GM18498 (cell line): ENCODE measurements at regions not wholly inside any gene's neighbourhood (a gene's known extent, or its start where the extent isn't known, plus 50 kb on each side); places are given as distances from the start of the nearest gene placed in this dataset.

Experiments used
- ATAC-seq: cut with Tn5 transposase; IDR thresholded peaks from one replicate; pipeline ENCODE4 v1.9.1; 2021; ENCODE audit warnings: mild to moderate bottlenecking, moderate library complexity; ENCODE audit not compliant: unreplicated experiment

DNA sequence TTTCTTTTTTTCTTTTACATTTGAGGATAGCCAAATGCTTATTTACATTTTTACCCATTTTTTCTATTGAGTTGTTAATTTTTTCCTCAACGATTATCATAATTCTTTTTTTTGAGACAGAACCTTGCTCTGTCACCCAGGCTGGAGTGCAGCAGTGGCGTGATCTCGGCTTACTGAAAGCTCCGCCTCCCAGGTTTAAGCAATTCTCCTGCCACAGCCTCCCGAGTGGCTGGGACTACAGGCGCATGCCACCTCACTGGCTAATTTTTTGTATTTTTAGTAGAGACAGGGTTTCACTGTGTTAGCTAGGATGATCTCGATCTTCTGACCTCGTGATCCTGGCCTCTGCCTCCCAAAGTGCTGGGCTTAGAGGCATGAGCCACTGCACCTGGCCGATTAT, 208.7 kb downstream of the LIG4 start:
- no peak for ATAC-seq

DNA sequence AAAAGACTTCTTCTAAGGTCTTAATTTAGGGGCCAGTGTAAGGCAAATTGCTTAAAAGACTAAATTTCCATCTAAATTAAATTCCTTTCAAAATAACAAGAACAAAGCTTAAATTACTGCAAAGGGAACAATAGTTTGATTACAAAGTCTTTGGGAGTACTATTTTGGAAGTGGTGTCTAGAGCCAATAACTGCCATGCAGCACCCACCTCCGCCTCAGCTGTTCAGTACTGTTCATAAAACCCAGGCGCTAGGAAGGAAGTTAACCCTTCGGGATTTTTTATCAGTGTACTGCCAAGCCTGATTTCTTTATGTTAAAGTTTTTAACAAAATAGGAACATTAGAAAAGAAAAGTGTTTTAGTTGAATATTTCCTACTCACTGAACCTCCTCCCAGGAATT, 210.1 kb downstream of the LIG4 start:
- ATAC-seq, result no peak

DNA sequence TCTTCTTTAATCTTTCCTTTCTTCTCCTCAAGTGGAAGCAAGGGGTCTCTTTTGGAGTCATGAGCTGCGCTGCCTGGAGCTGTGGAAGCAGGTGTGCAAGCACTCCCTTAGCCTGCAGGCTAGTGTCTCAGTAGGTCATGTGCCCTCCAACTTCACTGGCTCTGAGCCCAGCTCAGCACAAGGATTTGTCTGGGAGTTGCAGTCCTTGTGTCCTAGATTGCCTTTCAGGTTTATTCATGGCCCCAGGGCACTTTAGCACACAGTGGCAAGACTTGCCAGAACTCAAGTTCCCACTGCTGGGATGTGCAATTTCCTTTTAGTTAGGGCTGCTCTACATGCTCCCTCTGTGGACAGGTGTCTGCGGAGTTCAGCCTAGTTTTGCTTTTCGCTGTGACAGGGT, 211.7 kb downstream of the LIG4 start:
- no peak for ATAC-seq

DNA sequence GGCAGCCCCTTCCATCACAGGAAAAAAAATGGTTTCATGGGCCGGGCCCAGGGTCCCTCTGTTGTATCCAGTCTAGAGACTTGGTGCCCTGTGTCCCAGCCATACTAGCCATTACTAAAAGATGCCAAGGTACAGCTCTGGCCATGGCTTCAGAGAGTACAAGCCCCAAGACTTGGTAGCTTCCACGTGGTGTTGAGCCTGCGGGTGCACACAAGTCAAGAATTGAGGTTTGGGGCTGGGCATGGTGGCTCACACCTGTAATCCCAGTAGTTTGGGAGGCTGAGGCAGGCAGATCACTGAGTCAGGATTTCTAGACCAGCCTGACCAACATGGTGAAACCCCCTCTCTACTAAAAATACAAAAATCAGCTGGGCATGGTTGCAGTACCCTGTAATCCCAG, 214.3 kb downstream of the LIG4 start:
- no peak for ATAC-seq

DNA sequence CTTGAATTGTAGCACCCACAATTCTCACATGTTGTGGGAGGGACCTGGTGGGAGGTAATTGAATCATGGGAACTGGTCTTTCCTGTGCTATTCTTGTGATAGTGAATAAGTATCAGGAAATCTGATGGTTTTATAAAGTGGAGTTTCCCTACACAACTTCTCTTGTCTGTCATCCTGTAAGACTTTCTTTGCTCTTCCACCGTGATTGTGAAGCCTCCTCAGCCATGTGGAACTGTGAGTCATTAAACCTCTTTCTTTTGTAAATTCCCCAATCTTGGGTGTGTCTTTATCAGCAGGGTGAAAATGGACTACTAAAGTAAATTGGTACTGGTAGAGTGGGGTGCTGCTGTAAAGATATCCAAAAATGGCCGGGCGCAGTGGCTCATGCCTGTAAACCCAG, 215.6 kb downstream of the LIG4 start:
- no peak for ATAC-seq

DNA sequence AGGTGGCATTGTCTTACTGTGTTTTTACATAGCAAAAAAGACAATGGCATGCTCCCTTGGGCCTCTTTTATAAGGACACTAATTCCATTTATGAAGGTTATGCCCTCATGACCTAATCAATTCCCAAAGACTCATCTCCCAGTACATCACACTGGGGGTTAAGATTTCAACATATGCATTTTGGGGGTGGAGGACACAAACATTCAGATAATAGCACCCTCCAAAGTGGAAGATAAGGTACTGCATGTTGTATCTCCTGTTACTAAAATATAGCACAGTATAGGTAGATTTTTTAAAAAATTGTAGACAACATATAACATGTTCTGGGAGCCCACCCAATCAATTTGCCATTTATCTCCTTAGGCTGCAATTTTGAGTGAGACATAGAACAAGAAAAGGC, 221.2 kb downstream of the LIG4 start:
- ATAC-seq, result no peak

DNA sequence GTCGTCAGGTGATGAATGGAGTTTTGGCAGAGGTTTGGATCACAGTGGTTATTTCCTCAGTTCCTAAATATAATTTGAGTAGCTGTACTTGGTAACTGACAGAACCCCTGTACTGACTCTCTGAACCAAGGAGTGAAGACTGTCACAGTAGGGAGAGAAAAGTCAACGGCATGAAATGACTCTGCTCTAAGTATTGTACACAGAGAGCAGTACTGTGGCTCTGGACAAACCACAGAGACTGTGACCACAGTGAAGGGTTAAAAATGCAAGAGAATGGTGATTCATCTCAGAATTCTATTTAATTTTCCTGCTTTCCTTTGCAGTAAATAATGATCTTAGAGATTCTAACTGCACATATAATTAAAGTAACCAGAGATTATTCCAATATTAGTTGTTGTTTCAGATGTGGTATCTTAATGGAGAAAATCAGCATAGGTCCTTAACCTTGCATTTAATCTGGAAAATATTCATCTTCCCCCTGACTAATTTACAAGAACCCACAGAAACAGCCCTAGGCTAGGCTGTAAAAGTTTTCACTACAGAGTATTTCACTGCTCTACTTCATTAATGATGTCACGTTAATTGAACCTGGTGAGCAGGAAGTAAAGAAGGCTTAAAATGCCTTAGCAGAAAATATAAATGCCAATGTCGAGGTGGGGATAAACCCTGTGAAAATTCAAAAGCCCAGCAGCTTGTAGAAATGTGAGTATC, 221.9 kb downstream of the LIG4 start:
- ATAC-seq, result peak; percentile 51

DNA sequence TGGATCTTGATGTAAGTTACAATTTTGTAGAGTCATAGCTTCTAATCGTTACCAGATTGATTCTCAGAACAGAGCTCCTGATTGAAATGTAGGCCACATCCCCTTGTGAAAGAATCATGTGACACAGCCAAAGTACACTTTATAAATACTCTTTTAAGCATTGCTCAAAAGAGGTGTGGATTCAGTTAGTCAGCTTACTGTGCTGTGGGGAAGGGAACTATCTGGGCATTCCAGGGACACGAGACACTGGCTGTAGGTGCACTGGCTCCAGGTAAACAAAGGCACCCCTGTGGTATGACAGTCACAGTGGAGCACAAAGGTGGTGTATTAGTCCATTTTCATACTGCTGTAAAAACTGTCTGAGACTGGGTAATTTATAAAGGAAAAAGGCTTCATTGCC, 222.8 kb downstream of the LIG4 start:
- no peak for ATAC-seq

DNA sequence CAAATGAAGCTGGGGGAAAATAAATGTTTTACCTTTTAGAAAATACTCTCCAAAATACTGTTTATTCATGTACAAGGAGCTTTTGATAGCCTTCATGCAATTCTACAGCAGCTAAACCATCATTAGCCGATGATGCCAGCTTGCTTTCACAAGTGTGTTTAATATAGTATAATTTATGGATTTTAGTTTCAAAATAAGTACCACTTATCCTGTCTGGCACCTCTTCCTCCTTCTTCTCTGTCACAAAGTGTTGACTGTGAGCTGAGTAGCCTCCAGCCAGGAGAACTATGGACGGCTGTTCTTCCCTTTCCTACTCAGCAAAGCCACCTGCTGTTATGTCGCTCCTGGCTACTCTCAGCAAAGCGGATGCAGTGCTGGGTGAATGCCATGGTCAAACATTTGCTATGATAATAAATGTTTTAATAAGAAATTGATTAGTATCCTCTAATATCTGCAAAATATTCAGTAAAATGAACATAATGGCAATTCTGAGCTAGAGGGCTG, 238.2 kb downstream of the LIG4 start:
- no peak for ATAC-seq

DNA sequence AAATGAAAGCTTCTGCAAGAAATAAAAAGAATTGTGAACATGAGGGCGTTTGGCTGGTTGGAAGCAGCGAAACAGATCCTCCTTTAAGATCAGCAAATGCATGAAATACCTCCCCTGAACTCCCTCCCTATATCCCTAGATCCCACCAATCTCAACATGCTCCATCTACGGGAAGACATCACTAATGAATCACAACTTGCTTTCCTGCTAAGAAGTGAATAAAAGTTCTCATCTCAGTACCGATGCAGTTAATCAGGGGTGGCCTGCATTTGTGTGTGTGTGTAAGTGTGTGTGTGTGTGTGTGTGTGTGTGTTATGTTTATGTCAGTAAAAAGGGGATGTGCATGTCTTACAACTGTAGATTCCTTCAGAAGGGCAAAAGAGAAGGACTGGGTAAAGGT, 238.7 kb downstream of the LIG4 start:
- ATAC-seq, result no peak

DNA sequence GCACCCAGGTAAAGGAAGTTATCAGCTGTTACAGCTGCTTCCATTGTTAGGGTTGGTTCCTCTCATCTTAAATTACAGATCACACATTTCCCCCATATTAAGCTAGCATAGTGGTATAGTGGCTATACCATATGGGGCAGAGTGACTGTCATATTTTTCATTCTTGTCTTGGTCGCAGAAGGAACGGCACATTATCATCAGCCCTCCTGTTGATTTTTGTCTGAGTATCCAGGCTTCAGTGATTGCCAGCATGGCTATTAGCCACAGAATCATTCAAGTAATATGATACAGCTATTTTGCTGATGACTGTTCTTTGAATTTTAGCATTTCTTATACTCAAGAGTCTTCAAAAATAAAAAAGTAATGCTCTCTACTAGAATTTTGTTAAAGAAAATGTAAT, 240.9 kb downstream of the LIG4 start:
- ATAC-seq, result no peak

DNA sequence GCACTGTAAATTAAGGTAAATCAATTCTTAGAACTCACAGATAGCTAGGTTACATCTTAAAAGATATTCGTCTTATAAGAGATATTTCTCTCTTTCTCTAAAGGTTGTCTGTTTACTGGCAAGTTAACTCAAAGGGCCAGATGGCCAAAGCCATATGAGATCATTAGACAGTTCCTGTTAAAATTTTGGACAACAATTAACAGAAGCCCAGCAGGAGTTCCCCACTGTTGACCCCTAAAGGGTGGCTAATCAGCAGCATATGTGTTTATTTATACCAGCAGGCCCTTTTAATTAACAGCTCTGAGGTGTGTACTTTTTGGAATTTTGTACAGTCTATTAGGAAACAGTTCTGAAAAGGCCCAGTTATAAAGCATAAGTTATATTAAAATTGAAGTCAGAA, 245.8 kb downstream of the LIG4 start:
- ATAC-seq, result no peak

DNA sequence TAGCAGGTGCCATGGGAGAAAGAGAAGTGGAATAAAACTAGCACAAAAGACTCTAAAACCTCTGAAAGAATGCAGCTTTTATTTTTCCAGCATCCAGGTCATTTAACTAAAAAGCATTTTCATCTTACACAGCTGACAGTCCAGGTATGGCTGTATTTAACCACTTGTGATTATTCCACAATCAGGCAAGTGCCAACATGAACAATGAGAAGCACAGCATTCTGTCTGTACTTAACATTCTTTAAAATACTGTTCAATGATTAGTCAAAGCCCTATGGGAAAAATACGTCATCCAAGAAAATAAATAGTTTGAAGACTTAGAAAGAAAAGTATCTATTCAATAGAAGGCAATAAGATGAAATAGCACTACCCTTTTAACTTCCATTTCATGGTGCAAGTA, 246.9 kb downstream of the LIG4 start:
- ATAC-seq, result no peak

DNA sequence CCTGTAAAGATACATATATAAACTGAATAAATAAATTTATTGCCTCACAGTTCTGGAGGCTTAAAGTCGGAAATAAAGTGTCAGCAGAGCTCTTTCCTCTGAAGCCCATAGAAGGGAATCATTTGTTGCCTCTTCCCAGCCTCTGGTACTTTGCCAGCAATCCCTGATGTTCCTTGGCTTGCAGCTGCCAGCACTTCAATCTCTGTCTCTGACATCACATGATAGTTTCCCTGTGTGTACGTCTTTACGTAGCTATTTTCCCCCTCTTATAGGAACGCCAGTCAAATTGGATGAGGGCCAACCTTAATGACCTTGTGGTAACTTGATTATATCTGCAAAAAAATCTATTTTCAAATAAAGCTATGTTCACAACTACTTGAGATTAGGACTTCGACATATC, 250.9 kb downstream of the LIG4 start:
- ATAC-seq, result no peak

DNA sequence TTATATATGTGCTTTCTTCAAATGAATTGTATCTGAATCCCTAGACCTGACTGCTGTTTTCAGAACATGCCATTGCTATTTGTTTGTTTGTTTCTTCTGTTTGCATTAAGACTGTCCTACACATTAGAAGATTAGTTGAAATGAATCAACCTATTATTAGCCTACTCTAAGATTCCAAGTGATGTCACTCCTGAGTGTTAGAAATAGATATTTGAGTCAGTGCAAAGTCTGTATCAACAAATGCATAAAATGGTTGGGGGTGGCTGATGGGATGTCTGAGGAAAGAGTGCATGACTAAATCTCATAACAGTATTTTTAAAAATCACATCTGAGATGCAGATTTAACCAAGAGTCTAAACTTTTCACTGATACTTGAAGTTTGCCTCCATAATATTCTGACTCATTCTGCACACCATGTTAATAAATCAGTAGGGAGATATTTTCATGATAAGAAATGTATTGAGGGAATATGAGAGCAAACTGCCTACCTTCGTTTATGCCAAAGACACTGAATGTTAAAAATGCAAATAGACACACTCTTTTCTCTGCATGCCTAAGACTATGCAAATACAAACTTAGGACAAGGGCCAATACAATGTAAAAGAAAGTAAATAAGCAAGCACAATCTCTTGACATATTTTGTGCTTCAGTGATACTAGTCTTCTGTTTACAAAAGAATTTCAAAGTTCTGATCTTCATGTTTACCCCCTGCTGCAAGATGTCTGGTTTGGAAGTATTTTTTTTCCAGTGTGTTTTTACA, 253.3 kb downstream of the LIG4 start:
- ATAC-seq, result no peak

DNA sequence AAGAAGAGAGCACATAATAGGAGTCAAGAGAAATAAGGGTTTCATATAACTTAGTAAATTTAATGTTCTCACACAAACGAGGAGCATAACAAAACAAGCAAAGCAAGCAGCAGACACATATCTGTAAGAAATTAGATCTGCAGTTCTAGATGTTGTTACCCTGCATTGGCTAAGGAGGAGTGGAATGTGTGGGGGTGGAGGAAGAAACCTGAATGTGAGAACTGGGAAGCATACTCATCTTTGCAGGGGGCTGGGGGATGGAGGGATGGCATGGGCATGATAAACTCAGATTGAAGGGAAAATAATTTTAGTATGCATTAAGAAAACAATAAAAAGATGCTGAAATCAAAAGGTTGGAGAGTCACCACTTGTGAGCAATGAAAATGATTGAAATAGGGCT, 255.0 kb downstream of the LIG4 start:
- no peak for ATAC-seq

DNA sequence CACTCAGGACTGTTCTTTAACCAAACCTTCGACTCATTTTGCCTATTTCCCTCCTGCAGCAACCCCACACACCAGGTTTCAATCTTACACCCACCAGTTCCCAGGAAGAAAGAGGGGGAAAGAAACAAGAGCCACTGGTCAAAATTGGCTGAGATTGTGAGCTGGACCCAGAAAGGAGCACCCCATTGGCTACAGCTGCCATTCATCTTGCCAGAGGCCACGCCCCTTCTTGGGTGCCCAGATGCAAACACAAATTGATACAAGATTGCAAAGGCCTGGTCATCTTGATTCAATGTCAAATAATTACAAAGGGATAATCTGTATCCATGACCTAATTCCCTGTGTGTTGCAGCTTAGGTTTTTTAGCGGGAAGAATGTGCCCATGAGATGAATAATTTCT, 258.4 kb downstream of the LIG4 start:
- no peak for ATAC-seq

DNA sequence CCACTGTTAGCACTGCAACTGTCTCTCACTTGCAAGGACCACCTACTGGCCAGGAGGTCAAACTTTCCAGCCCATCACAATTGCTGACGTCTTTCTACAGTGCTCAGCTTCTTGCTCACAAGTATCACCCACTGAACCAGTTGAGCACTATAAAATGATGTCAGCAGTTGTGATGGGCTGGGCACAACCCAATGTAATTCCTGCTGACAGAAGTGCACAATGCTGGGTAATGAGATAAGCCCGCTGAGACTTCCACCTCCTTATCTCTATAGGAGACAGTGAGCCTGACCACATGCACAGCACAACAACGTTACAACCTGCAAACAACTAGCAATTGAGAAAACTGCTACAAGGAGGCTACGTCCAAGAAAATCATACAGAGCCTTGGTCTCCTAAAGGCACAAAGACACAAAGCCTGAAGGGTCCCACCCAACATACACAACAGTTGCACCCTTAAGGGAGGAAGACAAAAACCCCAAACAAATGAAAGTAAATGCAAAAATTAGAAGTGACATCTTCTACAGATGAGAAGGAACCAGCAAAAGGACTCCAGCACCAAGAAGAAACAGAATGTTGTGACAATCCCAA, 273.2 kb downstream of the LIG4 start:
- ATAC-seq, result no peak

DNA sequence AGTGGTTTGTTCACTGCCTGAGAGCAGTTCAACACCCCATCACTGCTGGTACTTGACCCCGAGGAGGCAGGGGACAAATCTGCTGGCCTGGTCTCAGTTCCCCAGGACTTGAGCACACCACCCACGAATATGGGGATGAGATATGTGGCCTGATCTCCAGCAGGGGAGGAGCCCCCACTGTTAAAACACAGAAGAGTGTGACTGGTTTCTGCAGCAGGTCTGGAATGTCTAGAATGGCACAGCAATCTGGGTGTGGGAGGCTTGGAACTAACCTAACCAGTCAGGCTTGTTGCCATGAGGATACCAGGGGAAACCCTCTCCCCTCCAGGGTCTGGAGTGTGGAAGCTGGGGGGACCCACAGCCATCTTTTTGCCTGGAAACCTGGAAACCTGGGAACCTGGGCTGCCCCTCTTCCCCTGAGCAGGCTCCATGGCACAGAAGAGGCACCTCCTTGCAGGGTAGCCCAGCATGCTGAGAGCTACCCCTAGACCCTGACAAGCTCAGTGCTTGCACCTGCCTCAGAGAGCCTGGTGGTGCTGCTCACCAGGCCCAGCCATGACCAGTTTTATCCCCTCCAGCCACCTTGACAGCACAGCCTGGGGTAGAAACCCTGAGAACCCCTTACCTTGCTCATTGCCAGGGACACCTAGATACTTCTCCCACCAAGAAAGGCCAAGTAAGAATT, 273.8 kb downstream of the LIG4 start:
- ATAC-seq, result no peak

DNA sequence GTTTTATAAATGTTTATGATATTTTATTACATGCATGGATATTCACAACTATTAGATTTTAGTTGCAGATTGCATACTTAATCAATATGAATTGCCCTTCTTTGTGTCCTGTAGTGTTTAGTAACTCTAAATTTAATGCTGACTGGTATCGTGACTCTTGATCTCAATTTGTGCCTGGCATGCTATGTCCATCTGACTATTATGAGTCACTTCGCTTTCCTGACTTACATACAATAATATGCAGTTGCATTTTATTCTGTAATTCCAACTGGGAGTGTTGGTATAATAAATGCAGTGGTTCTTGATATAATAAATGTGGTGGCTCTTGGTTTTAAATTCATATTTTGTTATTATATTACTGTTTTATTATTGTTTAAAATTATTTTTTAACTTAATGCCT, 277.5 kb downstream of the LIG4 start:
- ATAC-seq, result no peak

DNA sequence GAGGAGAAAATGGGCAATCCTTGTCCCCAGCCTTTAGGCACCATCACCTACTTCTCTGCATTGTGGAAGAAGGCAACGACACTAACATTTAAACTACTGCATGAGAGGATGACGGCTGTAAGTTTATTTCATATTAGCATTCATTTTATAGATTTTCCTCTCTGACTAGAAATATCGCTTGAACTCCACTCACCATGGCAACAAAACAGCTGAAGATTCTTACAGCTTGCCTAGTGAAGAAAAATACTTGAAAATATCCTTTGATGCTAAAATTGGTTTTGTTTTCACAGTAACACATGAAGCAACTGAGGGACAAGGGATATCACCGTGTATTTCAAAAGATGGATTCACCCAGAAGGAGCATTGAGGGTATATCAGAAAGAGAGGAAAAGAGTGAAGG, 284.3 kb downstream of the LIG4 start:
- no peak for ATAC-seq

DNA sequence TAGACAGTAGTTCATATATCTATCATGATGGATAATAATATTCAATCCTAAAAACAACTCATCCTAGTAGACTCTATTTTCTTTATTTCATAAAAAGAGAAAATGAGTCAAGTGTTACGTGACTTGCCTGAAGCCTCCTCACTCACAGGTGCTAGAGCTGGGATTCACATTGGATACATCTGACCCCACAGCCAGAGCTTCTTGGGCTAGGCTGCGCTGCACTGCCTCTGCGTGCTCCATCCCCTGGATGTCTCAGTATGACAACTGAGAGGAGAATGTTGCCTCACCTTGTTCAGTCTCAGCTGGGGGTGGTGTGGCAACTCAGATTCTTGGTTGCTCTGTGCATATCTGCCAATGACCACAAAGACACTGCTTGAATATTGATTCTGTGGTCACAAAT, 286.6 kb downstream of the LIG4 start:
- no peak for ATAC-seq
